HEK293 (cell line): ENCODE measurements at regions not wholly inside any gene's neighbourhood (a gene's known extent, or its start where the extent isn't known, plus 50 kb on each side); places are given as distances from the start of the nearest gene placed in this dataset.

Source experiments
- CTCF ChIA-PET: fragments of 350-600 bp; formaldehyde crosslinking; extraction: SDS; loops from one replicate; lab custom pipeline; 2021; ENCODE audit warnings: antibody characterized with exemption; lab: Yijun Ruan, JAX
- POLR2A ChIA-PET: fragments of 300-600 bp; formaldehyde crosslinking; extraction: SDS; loops from one replicate; lab custom pipeline; 2020; ENCODE audit warnings: antibody characterized with exemption, inconsistent platforms; lab: Yijun Ruan, JAX
- H3K27ac ChIP-seq: fragments of 200-500 bp; sonication (Bioruptor generic); 2 replicates; pipeline ENCODE4 v1.5.1; 2014; ENCODE audit warnings: low read depth, low read length, control low read depth, inconsistent platforms; ENCODE audit errors: extremely low read depth
- H3K36me3 ChIP-seq, 2 experiments: fragments of 200-500 bp in 1 of 2; sonication (Bioruptor generic) in 1 of 2; 1 replicate in 1 of 2; 2 replicates in 1 of 2; pipeline ENCODE4 v1.5.1; 2014 to 2017; ENCODE audit warnings: inconsistent platforms in 2 of 2, low read length in 2 of 2; ENCODE audit not compliant: control insufficient read depth in 2 of 2, insufficient read depth in 1 of 2
- H3K4me1 ChIP-seq: fragments of 200-500 bp; sonication (Bioruptor generic); 2 replicates; pipeline ENCODE4 v1.5.1; 2014; ENCODE audit warnings: mild to moderate bottlenecking, low read length, inconsistent platforms; ENCODE audit not compliant: control insufficient read depth, insufficient read depth
- H3K4me3 ChIP-seq: 2 replicates; pipeline ENCODE4 v1.5.1; 2011; ENCODE audit warnings: low read depth, mild to moderate bottlenecking, control low read depth, low read length, moderate library complexity
- H3K9me3 ChIP-seq: fragments of 200-500 bp; sonication (Bioruptor generic); 2 replicates; pipeline ENCODE4 v1.5.1; 2014; ENCODE audit warnings: low read depth, low read length, inconsistent platforms; ENCODE audit not compliant: control insufficient read depth, insufficient read depth
- EGR2 ChIP-seq: fragments of 450-650 bp; formaldehyde crosslinking; IDR thresholded peaks from 2 replicates; pipeline ENCODE4 v1.5.1; 2016; ENCODE audit warnings: low read depth, missing biosample characterization, missing genetic modification characterization
- IKZF3 ChIP-seq: fragments of 450-650 bp; IDR thresholded peaks from 2 replicates; pipeline ENCODE4 v1.5.0; 2018; ENCODE audit warnings: missing biosample characterization, mild to moderate bottlenecking, missing genetic modification characterization, moderate library complexity
- MEIS1 ChIP-seq: sonication (generic); formaldehyde crosslinking; IDR thresholded peaks from 2 replicates; pipeline ENCODE4 v1.8.1; 2022; ENCODE audit warnings: missing genetic modification reagents, mild to moderate bottlenecking, borderline replicate concordance
- MZF1 ChIP-seq: fragments of 450-650 bp; formaldehyde crosslinking; IDR thresholded peaks from 2 replicates; pipeline ENCODE4 v1.5.1; 2017; ENCODE audit warnings: missing biosample characterization, missing genetic modification characterization, borderline replicate concordance
- PRDM1 ChIP-seq: fragments of 450-650 bp; formaldehyde crosslinking; IDR thresholded peaks from 2 replicates; pipeline ENCODE4; 2016; ENCODE audit warnings: missing biosample characterization, missing genetic modification characterization
- WT1 ChIP-seq: fragments of 450-650 bp; formaldehyde crosslinking; IDR thresholded peaks from 2 replicates; pipeline ENCODE4 v1.5.1; 2016; ENCODE audit warnings: missing biosample characterization, missing genetic modification characterization
- YY2 ChIP-seq: fragments of 450-650 bp; formaldehyde crosslinking; IDR thresholded peaks from 2 replicates; pipeline ENCODE4 v1.5.1; 2016; ENCODE audit warnings: missing biosample characterization, missing genetic modification characterization
- ZEB2 ChIP-seq: fragments of 450-650 bp; formaldehyde crosslinking; IDR thresholded peaks from 2 replicates; pipeline ENCODE4 v1.5.1; 2016; ENCODE audit warnings: missing biosample characterization, missing genetic modification characterization
- ZFP3 ChIP-seq: fragments of 450-650 bp; formaldehyde crosslinking; IDR thresholded peaks from 2 replicates; pipeline ENCODE4 v1.5.1; 2016; ENCODE audit warnings: low read depth, missing biosample characterization, missing genetic modification characterization
- ZNF133 ChIP-seq: fragments of 450-650 bp; formaldehyde crosslinking; IDR thresholded peaks from 2 replicates; pipeline ENCODE4 v1.5.1; 2016; ENCODE audit warnings: missing biosample characterization, missing genetic modification characterization
- ZNF2 ChIP-seq: fragments of 450-650 bp; formaldehyde crosslinking; IDR thresholded peaks from 2 replicates; pipeline ENCODE4 v1.5.1; 2016; ENCODE audit warnings: missing biosample characterization, missing genetic modification characterization
- ZNF211 ChIP-seq: fragments of 450-650 bp; formaldehyde crosslinking; IDR thresholded peaks from 2 replicates; pipeline ENCODE4 v1.5.1; 2016; ENCODE audit warnings: low read depth, missing biosample characterization, missing genetic modification characterization
- ZNF239 ChIP-seq: fragments of 450-650 bp; formaldehyde crosslinking; IDR thresholded peaks from 2 replicates; pipeline ENCODE4 v1.5.1; 2016; ENCODE audit warnings: missing biosample characterization, missing genetic modification characterization
- ZNF423 ChIP-seq: fragments of 450-650 bp; formaldehyde crosslinking; IDR thresholded peaks from 2 replicates; pipeline ENCODE4 v1.5.1; 2016; ENCODE audit warnings: missing biosample characterization, missing genetic modification characterization
- ZNF48 ChIP-seq: fragments of 450-650 bp; formaldehyde crosslinking; IDR thresholded peaks from 2 replicates; pipeline ENCODE4 v1.5.1; 2016; ENCODE audit warnings: missing biosample characterization, missing genetic modification characterization
- ZNF561 ChIP-seq: fragments of 450-650 bp; IDR thresholded peaks from 2 replicates; pipeline ENCODE4 v1.5.1; 2018; ENCODE audit warnings: missing biosample characterization, missing genetic modification characterization, borderline replicate concordance
- ZNF621 ChIP-seq: fragments of 450-650 bp; formaldehyde crosslinking; IDR thresholded peaks from 2 replicates; pipeline ENCODE4 v1.5.1; 2017; ENCODE audit warnings: missing biosample characterization, missing genetic modification characterization
- ZNF654 ChIP-seq: fragments of 450-650 bp; formaldehyde crosslinking; IDR thresholded peaks from 2 replicates; pipeline ENCODE4 v1.5.1; 2016; ENCODE audit warnings: low read depth, missing biosample characterization, missing genetic modification characterization
- ZNF776 ChIP-seq: fragments of 450-650 bp; formaldehyde crosslinking; IDR thresholded peaks from 2 replicates; pipeline ENCODE4 v1.5.0; 2017; ENCODE audit warnings: missing biosample characterization, missing genetic modification characterization, borderline replicate concordance
- ZNF830 ChIP-seq: fragments of 450-650 bp; IDR thresholded peaks from 2 replicates; pipeline ENCODE4 v1.5.0; 2018; ENCODE audit warnings: missing biosample characterization, missing genetic modification characterization, low read depth, mild to moderate bottlenecking, moderate library complexity
- ZNF837 ChIP-seq: fragments of 450-650 bp; formaldehyde crosslinking; IDR thresholded peaks from 2 replicates; pipeline ENCODE4 v1.5.1; 2016; ENCODE audit warnings: missing biosample characterization, missing genetic modification characterization
- TF ChIP-seq, protein P1 (sequence below): fragments of 450-650 bp; formaldehyde crosslinking; IDR thresholded peaks from 2 replicates; pipeline ENCODE4 v1.5.1; 2016; ENCODE audit warnings: missing biosample characterization, missing genetic modification characterization
- TF ChIP-seq, protein P2 (sequence below): fragments of 450-650 bp; formaldehyde crosslinking; conservative IDR thresholded peaks from 2 replicates; pipeline ENCODE4 v1.5.1; 2016; ENCODE audit warnings: low read depth, missing biosample characterization, missing genetic modification characterization
- TF ChIP-seq, protein P3 (sequence below): fragments of 450-650 bp; formaldehyde crosslinking; IDR thresholded peaks from 2 replicates; pipeline ENCODE4 v1.5.0; 2017; ENCODE audit warnings: missing biosample characterization, missing genetic modification characterization, borderline replicate concordance
- TF ChIP-seq, protein P4 (sequence below): fragments of 450-650 bp; formaldehyde crosslinking; IDR thresholded peaks from 2 replicates; pipeline ENCODE4 v1.5.1; 2016; ENCODE audit warnings: missing biosample characterization, missing genetic modification characterization, low read depth
- TF ChIP-seq, protein P5 (sequence below): fragments of 450-650 bp; formaldehyde crosslinking; IDR thresholded peaks from 2 replicates; pipeline ENCODE4 v1.5.1; 2016; ENCODE audit warnings: missing biosample characterization, missing genetic modification characterization

DNA sequence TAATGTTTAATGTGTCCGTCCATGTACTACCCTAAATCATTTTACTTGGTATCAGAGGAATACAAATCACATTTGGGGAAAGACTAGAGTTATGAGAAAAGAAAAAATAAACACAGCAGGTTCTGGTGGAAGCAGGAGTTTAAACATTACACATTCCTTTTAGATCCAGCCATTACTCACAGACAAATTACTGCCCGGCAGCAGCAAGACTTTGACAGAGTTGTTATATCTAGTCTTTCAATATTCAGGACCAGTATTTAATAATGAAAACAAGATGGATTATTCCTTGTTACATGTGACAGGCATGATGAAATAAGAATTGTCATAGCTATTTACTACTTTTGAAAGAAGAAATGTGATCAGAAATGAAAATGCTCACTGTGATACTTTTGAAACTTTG lies 131.8 kb upstream of the GNAI1 start (continued):
- no peak for TF ChIP-seq IKZF3
- TF ChIP-seq, protein P1, sequence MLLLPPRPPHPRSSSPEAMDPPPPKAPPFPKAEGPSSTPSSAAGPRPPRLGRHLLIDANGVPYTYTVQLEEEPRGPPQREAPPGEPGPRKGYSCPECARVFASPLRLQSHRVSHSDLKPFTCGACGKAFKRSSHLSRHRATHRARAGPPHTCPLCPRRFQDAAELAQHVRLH (tag by site-specific recombination), result no peak

DNA sequence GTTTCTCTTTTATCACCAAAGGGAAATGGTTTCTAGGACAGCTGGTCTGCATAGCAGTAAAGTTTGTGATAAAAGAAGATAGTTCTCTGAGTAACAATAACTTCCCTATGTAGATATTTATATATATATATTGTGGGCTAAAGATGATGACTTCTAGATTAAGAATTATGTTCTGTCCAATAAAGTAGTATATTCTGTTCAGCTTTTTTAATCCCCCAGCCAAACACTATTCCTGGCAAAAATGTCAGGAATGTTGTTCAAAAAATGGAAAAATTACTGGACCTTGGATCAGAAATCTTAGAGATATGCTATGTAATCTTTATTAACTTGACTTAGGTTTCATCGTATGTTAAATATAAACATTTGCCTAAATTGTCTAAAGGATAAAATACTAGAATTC lies 136.3 kb upstream of the GNAI1 start:
- CTCF ChIA-PET, result interaction anchor here (0.6 kb wide), 1 partner anchor 11 kb away, joined by 6 read pairs; no protein-coding TSS in a partner anchor
- POLR2A ChIA-PET, result no interaction called here
- H3K36me3 ChIP-seq, result no peaks in the 10 kb centered on the region
- H3K4me3 ChIP-seq, result no peak overlapping the region
- no peak for TF ChIP-seq PRDM1
- no peak for TF ChIP-seq EGR2 (tag by site-specific recombination)
- no peak for TF ChIP-seq ZNF211 (tag by site-specific recombination)
- TF ChIP-seq ZNF830, result no peak
- TF ChIP-seq, protein P2, sequence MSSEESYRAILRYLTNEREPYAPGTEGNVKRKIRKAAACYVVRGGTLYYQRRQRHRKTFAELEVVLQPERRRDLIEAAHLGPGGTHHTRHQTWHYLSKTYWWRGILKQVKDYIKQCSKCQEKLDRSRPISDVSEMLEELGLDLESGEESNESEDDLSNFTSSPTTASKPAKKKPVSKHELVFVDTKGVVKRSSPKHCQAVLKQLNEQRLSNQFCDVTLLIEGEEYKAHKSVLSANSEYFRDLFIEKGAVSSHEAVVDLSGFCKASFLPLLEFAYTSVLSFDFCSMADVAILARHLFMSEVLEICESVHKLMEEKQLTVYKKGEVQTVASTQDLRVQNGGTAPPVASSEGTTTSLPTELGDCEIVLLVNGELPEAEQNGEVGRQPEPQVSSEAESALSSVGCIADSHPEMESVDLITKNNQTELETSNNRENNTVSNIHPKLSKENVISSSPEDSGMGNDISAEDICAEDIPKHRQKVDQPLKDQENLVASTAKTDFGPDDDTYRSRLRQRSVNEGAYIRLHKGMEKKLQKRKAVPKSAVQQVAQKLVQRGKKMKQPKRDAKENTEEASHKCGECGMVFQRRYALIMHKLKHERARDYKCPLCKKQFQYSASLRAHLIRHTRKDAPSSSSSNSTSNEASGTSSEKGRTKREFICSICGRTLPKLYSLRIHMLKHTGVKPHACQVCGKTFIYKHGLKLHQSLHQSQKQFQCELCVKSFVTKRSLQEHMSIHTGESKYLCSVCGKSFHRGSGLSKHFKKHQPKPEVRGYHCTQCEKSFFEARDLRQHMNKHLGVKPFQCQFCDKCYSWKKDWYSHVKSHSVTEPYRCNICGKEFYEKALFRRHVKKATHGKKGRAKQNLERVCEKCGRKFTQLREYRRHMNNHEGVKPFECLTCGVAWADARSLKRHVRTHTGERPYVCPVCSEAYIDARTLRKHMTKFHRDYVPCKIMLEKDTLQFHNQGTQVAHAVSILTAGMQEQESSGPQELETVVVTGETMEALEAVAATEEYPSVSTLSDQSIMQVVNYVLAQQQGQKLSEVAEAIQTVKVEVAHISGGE (tag by site-specific recombination), result no peak
- TF ChIP-seq ZNF48 (tag by site-specific recombination), result no peak
- TF ChIP-seq ZNF561 (tag by site-specific recombination), result no peak
- TF ChIP-seq ZNF239 (tag by site-specific recombination), result no peak
- H3K27ac ChIP-seq, result no peak overlapping the region
- H3K9me3 ChIP-seq, result no peaks in the 10 kb centered on the region
- no peaks in the 10 kb centered on the region for H3K4me1 ChIP-seq

DNA sequence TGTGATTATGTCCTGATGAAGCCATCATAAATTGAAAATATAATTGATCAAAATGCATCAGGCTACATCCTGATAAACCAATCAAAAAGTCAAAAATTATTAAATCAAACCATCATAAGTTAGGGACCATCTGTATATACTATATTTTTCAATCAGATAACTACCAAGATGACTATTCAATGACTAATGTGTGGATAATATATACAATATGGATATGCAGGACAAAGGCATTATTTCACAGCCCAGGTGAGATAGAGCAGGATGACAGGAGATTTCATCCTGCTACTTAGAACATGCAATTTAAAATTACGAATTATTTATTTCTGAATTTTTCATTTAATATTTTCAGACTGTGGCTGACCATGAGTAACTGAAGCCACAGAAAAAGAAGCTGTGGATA lies 137.3 kb upstream of the GNAI1 start:
- no peaks in the 10 kb centered on the region for H3K36me3 ChIP-seq
- H3K9me3 ChIP-seq, result no peaks in the 10 kb centered on the region
- H3K4me1 ChIP-seq, result no peaks in the 10 kb centered on the region
- H3K27ac ChIP-seq, result no peak overlapping the region
- TF ChIP-seq ZNF654 (tag by site-specific recombination), result no peak
- TF ChIP-seq ZNF239 (tag by site-specific recombination), result no peak
- TF ChIP-seq, protein P3, sequence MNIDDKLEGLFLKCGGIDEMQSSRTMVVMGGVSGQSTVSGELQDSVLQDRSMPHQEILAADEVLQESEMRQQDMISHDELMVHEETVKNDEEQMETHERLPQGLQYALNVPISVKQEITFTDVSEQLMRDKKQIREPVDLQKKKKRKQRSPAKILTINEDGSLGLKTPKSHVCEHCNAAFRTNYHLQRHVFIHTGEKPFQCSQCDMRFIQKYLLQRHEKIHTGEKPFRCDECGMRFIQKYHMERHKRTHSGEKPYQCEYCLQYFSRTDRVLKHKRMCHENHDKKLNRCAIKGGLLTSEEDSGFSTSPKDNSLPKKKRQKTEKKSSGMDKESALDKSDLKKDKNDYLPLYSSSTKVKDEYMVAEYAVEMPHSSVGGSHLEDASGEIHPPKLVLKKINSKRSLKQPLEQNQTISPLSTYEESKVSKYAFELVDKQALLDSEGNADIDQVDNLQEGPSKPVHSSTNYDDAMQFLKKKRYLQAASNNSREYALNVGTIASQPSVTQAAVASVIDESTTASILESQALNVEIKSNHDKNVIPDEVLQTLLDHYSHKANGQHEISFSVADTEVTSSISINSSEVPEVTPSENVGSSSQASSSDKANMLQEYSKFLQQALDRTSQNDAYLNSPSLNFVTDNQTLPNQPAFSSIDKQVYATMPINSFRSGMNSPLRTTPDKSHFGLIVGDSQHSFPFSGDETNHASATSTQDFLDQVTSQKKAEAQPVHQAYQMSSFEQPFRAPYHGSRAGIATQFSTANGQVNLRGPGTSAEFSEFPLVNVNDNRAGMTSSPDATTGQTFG, result no peak
- no peak for TF ChIP-seq YY2 (tag by site-specific recombination)
- TF ChIP-seq, protein P4, sequence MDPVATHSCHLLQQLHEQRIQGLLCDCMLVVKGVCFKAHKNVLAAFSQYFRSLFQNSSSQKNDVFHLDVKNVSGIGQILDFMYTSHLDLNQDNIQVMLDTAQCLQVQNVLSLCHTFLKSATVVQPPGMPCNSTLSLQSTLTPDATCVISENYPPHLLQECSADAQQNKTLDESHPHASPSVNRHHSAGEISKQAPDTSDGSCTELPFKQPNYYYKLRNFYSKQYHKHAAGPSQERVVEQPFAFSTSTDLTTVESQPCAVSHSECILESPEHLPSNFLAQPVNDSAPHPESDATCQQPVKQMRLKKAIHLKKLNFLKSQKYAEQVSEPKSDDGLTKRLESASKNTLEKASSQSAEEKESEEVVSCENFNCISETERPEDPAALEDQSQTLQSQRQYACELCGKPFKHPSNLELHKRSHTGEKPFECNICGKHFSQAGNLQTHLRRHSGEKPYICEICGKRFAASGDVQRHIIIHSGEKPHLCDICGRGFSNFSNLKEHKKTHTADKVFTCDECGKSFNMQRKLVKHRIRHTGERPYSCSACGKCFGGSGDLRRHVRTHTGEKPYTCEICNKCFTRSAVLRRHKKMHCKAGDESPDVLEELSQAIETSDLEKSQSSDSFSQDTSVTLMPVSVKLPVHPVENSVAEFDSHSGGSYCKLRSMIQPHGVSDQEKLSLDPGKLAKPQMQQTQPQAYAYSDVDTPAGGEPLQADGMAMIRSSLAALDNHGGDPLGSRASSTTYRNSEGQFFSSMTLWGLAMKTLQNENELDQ (tag by site-specific recombination), result no peak
- no peak for TF ChIP-seq ZNF837 (tag by site-specific recombination)
- no peak for TF ChIP-seq ZNF133
- no peak for TF ChIP-seq ZFP3 (tag by site-specific recombination)
- TF ChIP-seq MZF1, result no peak
- no peak for TF ChIP-seq MEIS1 (CRISPR knock-in tag)
- TF ChIP-seq, protein P5, sequence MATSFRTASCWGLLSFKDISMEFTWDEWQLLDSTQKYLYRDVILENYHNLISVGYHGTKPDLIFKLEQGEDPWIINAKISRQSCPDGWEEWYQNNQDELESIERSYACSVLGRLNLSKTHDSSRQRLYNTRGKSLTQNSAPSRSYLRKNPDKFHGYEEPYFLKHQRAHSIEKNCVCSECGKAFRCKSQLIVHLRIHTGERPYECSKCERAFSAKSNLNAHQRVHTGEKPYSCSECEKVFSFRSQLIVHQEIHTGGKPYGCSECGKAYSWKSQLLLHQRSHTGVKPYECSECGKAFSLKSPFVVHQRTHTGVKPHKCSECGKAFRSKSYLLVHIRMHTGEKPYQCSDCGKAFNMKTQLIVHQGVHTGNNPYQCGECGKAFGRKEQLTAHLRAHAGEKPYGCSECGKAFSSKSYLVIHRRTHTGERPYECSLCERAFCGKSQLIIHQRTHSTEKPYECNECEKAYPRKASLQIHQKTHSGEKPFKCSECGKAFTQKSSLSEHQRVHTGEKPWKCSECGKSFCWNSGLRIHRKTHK, result no peak
- no peak for TF ChIP-seq WT1 (tag by site-specific recombination)
- TF ChIP-seq ZNF423 (tag by site-specific recombination), result no peak
- TF ChIP-seq ZNF776 (tag by site-specific recombination), result no peak
- no peak for TF ChIP-seq ZNF621
- no peak for TF ChIP-seq ZEB2 (tag by site-specific recombination)
- no peak for TF ChIP-seq ZNF2
- H3K4me3 ChIP-seq, result no peak overlapping the region
- POLR2A ChIA-PET, result no interaction called here
- CTCF ChIA-PET, result no interaction called here
